Caco-2 (cell line): ENCODE measurements at regions not wholly inside any gene's neighbourhood (a gene's known extent, or its start where the extent isn't known, plus 50 kb on each side); places are given as distances from the start of the nearest gene placed in this dataset.

Source experiments
- BruUV-seq: library from RNA; stranded (reverse); fragments of 400-500 nt; replicated peaks from 2 replicates; lab custom pipeline; 2021; lab: Mats Ljungman, UMichigan
- CTCF ChIA-PET: fragments of 300-600 bp; sonication (Branson Sonifier 250); formaldehyde crosslinking; loops from one replicate; lab custom pipeline; 2022; ENCODE audit warnings: antibody characterized with exemption; lab: Charles Lee
- POLR2A ChIA-PET: fragments of 300-600 bp; sonication (Branson Sonifier 250); formaldehyde crosslinking; loops from one replicate; lab custom pipeline; 2022; ENCODE audit warnings: antibody characterized with exemption; lab: Charles Lee
- DNase-seq, 2 experiments: peaks; one replicate each; pipeline versions ENCODE4 v3.0.0 to v3.0.0-alpha.2; 2020 to 2022
- H3K27me3 ChIP-seq: replicated peaks from 2 replicates; pipeline ENCODE4 v1.6.0; 2011; ENCODE audit warnings: low read length; ENCODE audit not compliant: control insufficient read depth, insufficient read depth
- H3K36me3 ChIP-seq: 2 replicates; pipeline ENCODE4 v1.5.1; 2011; ENCODE audit warnings: low read length; ENCODE audit not compliant: control insufficient read depth, insufficient read depth
- H3K4me1 ChIP-seq: fragments of 250-450 bp; sonication (Bioruptor Pico); 2 replicates; pipeline ENCODE4 v1.5.1; 2020; ENCODE audit warnings: mild to moderate bottlenecking
- H3K4me3 ChIP-seq: 2 replicates; pipeline ENCODE4 v1.5.1; 2011; ENCODE audit warnings: low read depth, mild to moderate bottlenecking, control low read depth, low read length
- H3K9me3 ChIP-seq: fragments of 250-450 bp; sonication (Bioruptor Pico); 2 replicates; pipeline ENCODE4 v1.5.1; 2020; ENCODE audit warnings: mild to moderate bottlenecking, moderate library complexity
- H3K27ac Mint-ChIP-seq: one replicate; pipeline ENCODE4 v1.8.0; 2022; ENCODE audit warnings: mixed read lengths; ENCODE audit not compliant: unreplicated experiment
- H3K27me3 Mint-ChIP-seq: one replicate; pipeline ENCODE4 v1.8.0; 2022; ENCODE audit warnings: mixed read lengths; ENCODE audit not compliant: insufficient read depth, unreplicated experiment
- H3K36me3 Mint-ChIP-seq: one replicate; pipeline ENCODE4 v1.8.0; 2022; ENCODE audit warnings: mild to moderate bottlenecking, mixed read lengths; ENCODE audit not compliant: insufficient read depth, unreplicated experiment
- H3K4me1 Mint-ChIP-seq: one replicate; pipeline ENCODE4 v1.8.0; 2022; ENCODE audit warnings: low read depth, mixed read lengths; ENCODE audit not compliant: unreplicated experiment
- H3K4me3 Mint-ChIP-seq: one replicate; pipeline ENCODE4 v1.8.0; 2022; ENCODE audit warnings: mild to moderate bottlenecking, moderate library complexity, mixed read lengths; ENCODE audit not compliant: unreplicated experiment
- H3K9me3 Mint-ChIP-seq: one replicate; pipeline ENCODE4 v1.8.0; 2022; ENCODE audit warnings: mixed read lengths; ENCODE audit not compliant: unreplicated experiment
- CTCF ChIP-seq, 2 experiments: fragments of 200-600 bp in 1 of 2; IDR thresholded peaks; 1 replicate in 1 of 2; 2 replicates in 1 of 2; pipeline versions ENCODE4 v1.5.1 to v1.8.0; 2011 to 2022; ENCODE audit warnings: antibody characterized with exemption in 1 of 2, control low read depth in 1 of 2, inconsistent platforms in 1 of 2, low read depth in 1 of 2, low read length in 1 of 2, mild to moderate bottlenecking in 1 of 2, moderate library complexity in 1 of 2; ENCODE audit not compliant: insufficient read depth in 1 of 2, severe bottlenecking in 1 of 2, unreplicated experiment in 1 of 2
- intact Hi-C: fragments of 100-400 bp; cut with micrococcal nuclease; formaldehyde crosslinking; loops from one replicate; pipeline ENCODE4 v1.10.0; 2022; ENCODE audit not compliant: unreplicated experiment

DNA sequence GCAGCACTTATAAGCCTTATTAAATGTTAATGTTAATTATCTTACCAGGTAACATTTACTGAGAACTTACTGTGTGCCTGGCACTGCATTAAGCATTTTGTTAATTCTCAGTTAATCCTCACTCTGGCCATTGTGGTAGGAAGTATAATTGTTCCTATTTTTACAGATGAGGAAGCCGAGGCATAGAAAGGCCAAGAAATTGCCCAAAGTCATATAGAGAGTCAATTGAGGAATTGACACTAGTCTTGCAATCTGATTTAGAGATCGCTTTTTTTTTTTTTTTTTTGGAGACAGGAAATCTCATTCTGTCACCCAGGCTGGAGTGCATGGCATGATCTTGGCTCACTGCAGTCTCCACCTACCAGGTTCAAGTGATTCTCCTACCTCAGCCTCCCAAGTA, 132.6 kb upstream of the PROK2 start:
- no peak for DNase-seq
- BruUV-seq, result no TSS peak
- intact Hi-C loops, result no loop called here
- H3K4me1 Mint-ChIP-seq, result peaks cover 9% of the 10 kb centered on the region
- CTCF ChIA-PET, result no interaction called here
- H3K4me1 ChIP-seq, result peaks cover 5% of the 10 kb centered on the region; the same call in 1 of the 2 replicates
- H3K9me3 ChIP-seq, result no peaks in the 10 kb centered on the region
- no peaks in the 10 kb centered on the region for H3K36me3 Mint-ChIP-seq
- H3K27me3 Mint-ChIP-seq, result peaks cover 2% of the 10 kb centered on the region
- no peak for TF ChIP-seq CTCF (IDR thresholded peaks at IDR 0.05; ENCODE audit: insufficient read depth in 1 of 2, low read depth in 1 of 2, low read length in 1 of 2, severe bottlenecking in 1 of 2, unreplicated experiment in 1 of 2)
- no peaks in the 10 kb centered on the region for H3K9me3 Mint-ChIP-seq
- POLR2A ChIA-PET, result no interaction called here
- H3K36me3 ChIP-seq, result no peaks in the 10 kb centered on the region
- H3K4me3 ChIP-seq, result no peak overlapping the region
- H3K4me3 Mint-ChIP-seq, result no peak overlapping the region
- H3K27ac Mint-ChIP-seq, result no peak overlapping the region
- no peaks in the 10 kb centered on the region for H3K27me3 ChIP-seq

- no peaks in the 10 kb centered on the region for H3K4me1 ChIP-seq
- H3K27me3 ChIP-seq, result no peaks in the 10 kb centered on the region
- POLR2A ChIA-PET, result no interaction called here
- DNase-seq, result no peak
- Mint-ChIP-seq H3K9me3 (no peaks in the 10 kb centered on the region), H3K4me1 (peaks cover 2% of the 10 kb centered on the region), H3K27me3 (peaks cover 6% of the 10 kb centered on the region), H3K36me3 (no peaks in the 10 kb centered on the region), H3K27ac (no peak overlapping the region), H3K4me3 (no peak overlapping the region)
- no peaks in the 10 kb centered on the region for H3K9me3 ChIP-seq
- CTCF ChIA-PET, result no interaction called here
- BruUV-seq, result no TSS peak
- intact Hi-C loops, result no loop called here
- H3K4me3 ChIP-seq, result no peak overlapping the region
- no peaks in the 10 kb centered on the region for H3K36me3 ChIP-seq
- TF ChIP-seq CTCF (IDR thresholded peaks at IDR 0.05; ENCODE audit: insufficient read depth in 1 of 2, low read depth in 1 of 2, low read length in 1 of 2, severe bottlenecking in 1 of 2, unreplicated experiment in 1 of 2), result no peak
These were observed 131.9 kb upstream of the PROK2 start for GRCh38 chr3:71916747-71917369.

- Mint-ChIP-seq H3K9me3 (no peaks in the 10 kb centered on the region), H3K27me3 (peaks cover 21% of the 10 kb centered on the region), H3K4me1 (no peaks in the 10 kb centered on the region), H3K4me3 (no peak overlapping the region), H3K36me3 (no peaks in the 10 kb centered on the region), H3K27ac (no peak overlapping the region)
- ChIA-PET CTCF (no interaction called here), POLR2A (no interaction called here)
- intact Hi-C loops, result no loop called here
- no peak overlapping the region for H3K4me3 ChIP-seq
- no TSS peak for BruUV-seq
- DNase-seq, result no peak
- H3K36me3 ChIP-seq, result no peaks in the 10 kb centered on the region
- no peaks in the 10 kb centered on the region for H3K4me1 ChIP-seq
- no peak for TF ChIP-seq CTCF (IDR thresholded peaks at IDR 0.05; ENCODE audit: insufficient read depth in 1 of 2, low read depth in 1 of 2, low read length in 1 of 2, severe bottlenecking in 1 of 2, unreplicated experiment in 1 of 2)
- H3K9me3 ChIP-seq, result no peaks in the 10 kb centered on the region
- no peaks in the 10 kb centered on the region for H3K27me3 ChIP-seq
These were observed 128.0 kb upstream of the PROK2 start for GRCh38 chr3:71912839-71913495.
